ENCODE measurements at regions not wholly inside any gene's neighbourhood (a gene's known extent, or its start where the extent isn't known, plus 50 kb on each side); places are given as distances from the start of the nearest gene placed in this dataset.

- H3K4me2 ChIP-seq (ENCODE audit: extremely low read depth, insufficient read depth, low read length), result no peak overlapping the region
- no peak overlapping the region for H2AFZ ChIP-seq (ENCODE audit: low read length)
- no peak for DNase-seq (ENCODE audit: low read depth in 2 of 2)
- H3K4me1 ChIP-seq (ENCODE audit: control insufficient read depth, extremely low read depth, insufficient read depth, low read length), result no peaks in the 10 kb centered on the region
- TF ChIP-seq EZH2 (IDR thresholded peaks at IDR 0.05; ENCODE audit: low read length, missing control alignments) (no peak), CTCF (conservative IDR thresholded peaks at IDR 0.05 in 1 of 2, IDR thresholded peaks at IDR 0.05 in 1 of 2; ENCODE audit: low read depth in 1 of 2, low read length in 2 of 2) (no peak)
- H3K79me2 ChIP-seq (ENCODE audit: control insufficient read depth, insufficient read depth, low read length), result no peaks in the 10 kb centered on the region
- H3K4me3 ChIP-seq (replicated peaks in 1 of 4; ENCODE audit: control extremely low read depth in 1 of 4, insufficient read depth in 1 of 4, low read depth in 3 of 4, low read length in 4 of 4), result no peak overlapping the region
- H3K36me3 ChIP-seq (ENCODE audit: control insufficient read depth, insufficient read depth, low read length), result no peaks in the 10 kb centered on the region
- H4K20me1 ChIP-seq (ENCODE audit: control insufficient read depth, extremely low read depth, insufficient read depth, low read length), result no peaks in the 10 kb centered on the region
- no peaks in the 10 kb centered on the region for H3K9me3 ChIP-seq (ENCODE audit: control insufficient read depth, insufficient read depth, low read depth, low read length)
- no peak overlapping the region for H3K27ac ChIP-seq (ENCODE audit: insufficient read depth, low read length)
- H3K27me3 ChIP-seq (ENCODE audit: control insufficient read depth, insufficient read depth, low read length), result no peaks in the 10 kb centered on the region
- H3K9ac ChIP-seq (ENCODE audit: insufficient read depth, low read length), result no peak overlapping the region
Observed at GRCh38 chr9:2338777-2339365, 282.7 kb upstream of the VLDLR start.

DNA sequence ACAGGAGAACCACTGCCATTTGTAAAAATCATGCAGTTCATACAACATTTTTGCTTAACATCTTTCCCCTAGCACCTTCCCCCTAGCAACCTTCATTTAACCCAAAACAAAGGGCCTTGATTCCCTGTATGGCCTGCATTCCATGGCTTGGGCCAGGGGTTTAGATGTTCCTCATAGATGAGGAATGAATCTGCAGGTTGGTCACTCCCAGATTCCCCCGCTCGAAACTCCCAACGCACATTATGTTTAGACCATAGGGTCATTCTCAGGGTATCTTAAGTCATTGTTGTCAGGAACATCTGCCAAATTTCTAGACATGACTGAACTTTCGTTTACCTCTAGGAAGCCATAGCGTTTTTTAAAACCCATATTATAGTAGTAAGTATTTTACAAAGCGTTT is 282.2 kb upstream of the VLDLR start:
- H2AFZ ChIP-seq (ENCODE audit: low read length), result no peak overlapping the region
- H3K4me2 ChIP-seq (ENCODE audit: extremely low read depth, insufficient read depth, low read length), result no peak overlapping the region
- no peaks in the 10 kb centered on the region for H3K27me3 ChIP-seq (ENCODE audit: control insufficient read depth, insufficient read depth, low read length)
- no peak overlapping the region for H3K9ac ChIP-seq (ENCODE audit: insufficient read depth, low read length)
- no peak for DNase-seq (ENCODE audit: low read depth in 2 of 2)
- no peaks in the 10 kb centered on the region for H3K36me3 ChIP-seq (ENCODE audit: control insufficient read depth, insufficient read depth, low read length)
- H4K20me1 ChIP-seq (ENCODE audit: control insufficient read depth, extremely low read depth, insufficient read depth, low read length), result no peaks in the 10 kb centered on the region
- H3K79me2 ChIP-seq (ENCODE audit: control insufficient read depth, insufficient read depth, low read length), result no peaks in the 10 kb centered on the region
- no peak overlapping the region for H3K27ac ChIP-seq (ENCODE audit: insufficient read depth, low read length)
- no peak for TF ChIP-seq EZH2 (IDR thresholded peaks at IDR 0.05; ENCODE audit: low read length, missing control alignments)
- TF ChIP-seq CTCF (conservative IDR thresholded peaks at IDR 0.05 in 1 of 2, IDR thresholded peaks at IDR 0.05 in 1 of 2; ENCODE audit: low read depth in 1 of 2, low read length in 2 of 2), result no peak
- H3K4me3 ChIP-seq (replicated peaks in 1 of 4; ENCODE audit: control extremely low read depth in 1 of 4, insufficient read depth in 1 of 4, low read depth in 3 of 4, low read length in 4 of 4), result no peak overlapping the region
- no peaks in the 10 kb centered on the region for H3K9me3 ChIP-seq (ENCODE audit: control insufficient read depth, insufficient read depth, low read depth, low read length)
- H3K4me1 ChIP-seq (ENCODE audit: control insufficient read depth, extremely low read depth, insufficient read depth, low read length), result no peaks in the 10 kb centered on the region

- H3K4me1 ChIP-seq (ENCODE audit: control insufficient read depth, extremely low read depth, insufficient read depth, low read length), result no peaks in the 10 kb centered on the region
- peak in 1 of 2 donors; percentile 17 for DNase-seq (ENCODE audit: low read depth in 2 of 2)
Observed at GRCh38 chr9:2340046-2340760, 281.4 kb upstream of the VLDLR start.

More at GRCh38 chr9:2340046-2340760, 281.4 kb upstream of the VLDLR start:
- Histone ChIP-seq H4K20me1 (ENCODE audit: control insufficient read depth, extremely low read depth, insufficient read depth, low read length) (no peaks in the 10 kb centered on the region), H3K36me3 (ENCODE audit: control insufficient read depth, insufficient read depth, low read length) (no peaks in the 10 kb centered on the region), H2AFZ (ENCODE audit: low read length) (no peak overlapping the region), H3K9ac (ENCODE audit: insufficient read depth, low read length) (no peak overlapping the region), H3K9me3 (ENCODE audit: control insufficient read depth, insufficient read depth, low read depth, low read length) (no peaks in the 10 kb centered on the region), H3K4me2 (ENCODE audit: extremely low read depth, insufficient read depth, low read length) (no peak overlapping the region), H3K79me2 (ENCODE audit: control insufficient read depth, insufficient read depth, low read length) (no peaks in the 10 kb centered on the region), H3K27ac (ENCODE audit: insufficient read depth, low read length) (no peak overlapping the region), H3K4me3 (replicated peaks in 1 of 4; ENCODE audit: control extremely low read depth in 1 of 4, insufficient read depth in 1 of 4, low read depth in 3 of 4, low read length in 4 of 4) (no peak overlapping the region), H3K27me3 (ENCODE audit: control insufficient read depth, insufficient read depth, low read length) (no peaks in the 10 kb centered on the region)
- no peak for TF ChIP-seq EZH2 (IDR thresholded peaks at IDR 0.05; ENCODE audit: low read length, missing control alignments)

Data from fibroblast of lung (primary cell).